HEK293 (cell line): ENCODE measurements at regions not wholly inside any gene's neighbourhood (a gene's known extent, or its start where the extent isn't known, plus 50 kb on each side); places are given as distances from the start of the nearest gene placed in this dataset.

Source experiments
- CTCF ChIP-seq: fragments of 450-650 bp; formaldehyde crosslinking; IDR thresholded peaks from 2 replicates; pipeline ENCODE4 v1.5.1; 2016; ENCODE audit warnings: missing biosample characterization, missing genetic modification characterization
- PRDM10 ChIP-seq: fragments of 450-650 bp; formaldehyde crosslinking; IDR thresholded peaks from 2 replicates; pipeline ENCODE4 v1.5.1; 2016; ENCODE audit warnings: missing biosample characterization, missing genetic modification characterization
- ZNF146 ChIP-seq: fragments of 450-650 bp; formaldehyde crosslinking; IDR thresholded peaks from 2 replicates; pipeline ENCODE4 v1.5.1; 2016; ENCODE audit warnings: missing biosample characterization, missing genetic modification characterization
- ZNF248 ChIP-seq: fragments of 450-650 bp; formaldehyde crosslinking; IDR thresholded peaks from 2 replicates; pipeline ENCODE4 v1.5.1; 2017; ENCODE audit warnings: missing biosample characterization, missing genetic modification characterization
- ZNF274 ChIP-seq, 2 experiments: fragments of 200-500 bp in 1 of 2; fragments of 450-650 bp in 1 of 2; sonication (Bioruptor generic) in 1 of 2; formaldehyde crosslinking in 1 of 2; IDR thresholded peaks; 2 replicates each; pipeline versions ENCODE4 v1.5.1 to v1.6.1; 2014 to 2016; ENCODE audit warnings: borderline replicate concordance in 1 of 2, inconsistent platforms in 1 of 2, low read length in 1 of 2, missing biosample characterization in 1 of 2, missing genetic modification characterization in 1 of 2
- TF ChIP-seq, protein P1 (sequence below): fragments of 450-650 bp; formaldehyde crosslinking; IDR thresholded peaks from 2 replicates; pipeline ENCODE4 v1.5.1; 2016; ENCODE audit warnings: missing biosample characterization, missing genetic modification characterization

GRCh38 chr1:111568160-111568647 is 51.4 kb upstream of the RAP1A start:
- TF ChIP-seq CTCF (tag by site-specific recombination) (no peak), ZNF274 (IDR thresholded peaks at IDR 0.05; ENCODE audit: low read length) (no peak), ZNF274 (tag by site-specific recombination; IDR thresholded peaks at IDR 0.05; ENCODE audit: borderline replicate concordance) (no peak), ZNF146 (tag by site-specific recombination) (no peak), PRDM10 (tag by site-specific recombination) (no peak), ZNF248 (no peak)
- TF ChIP-seq, protein P1, sequence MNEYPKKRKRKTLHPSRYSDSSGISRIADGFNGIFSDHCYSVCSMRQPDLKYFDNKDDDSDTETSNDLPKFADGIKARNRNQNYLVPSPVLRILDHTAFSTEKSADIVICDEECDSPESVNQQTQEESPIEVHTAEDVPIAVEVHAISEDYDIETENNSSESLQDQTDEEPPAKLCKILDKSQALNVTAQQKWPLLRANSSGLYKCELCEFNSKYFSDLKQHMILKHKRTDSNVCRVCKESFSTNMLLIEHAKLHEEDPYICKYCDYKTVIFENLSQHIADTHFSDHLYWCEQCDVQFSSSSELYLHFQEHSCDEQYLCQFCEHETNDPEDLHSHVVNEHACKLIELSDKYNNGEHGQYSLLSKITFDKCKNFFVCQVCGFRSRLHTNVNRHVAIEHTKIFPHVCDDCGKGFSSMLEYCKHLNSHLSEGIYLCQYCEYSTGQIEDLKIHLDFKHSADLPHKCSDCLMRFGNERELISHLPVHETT (tag by site-specific recombination), result no peak
